HG03139 (cell line): ENCODE measurements at regions not wholly inside any gene's neighbourhood (a gene's known extent, or its start where the extent isn't known, plus 50 kb on each side); places are given as distances from the start of the nearest gene placed in this dataset.

ENCODE experiments used
- ATAC-seq: cut with Tn5 transposase; IDR thresholded peaks from one replicate; pipeline ENCODE4 v1.9.1; 2021; ENCODE audit not compliant: unreplicated experiment

- ATAC-seq = no peak
These were observed 91.2 kb upstream of the ELOVL6 start for GRCh38 chr4:110289601-110290100.

DNA sequence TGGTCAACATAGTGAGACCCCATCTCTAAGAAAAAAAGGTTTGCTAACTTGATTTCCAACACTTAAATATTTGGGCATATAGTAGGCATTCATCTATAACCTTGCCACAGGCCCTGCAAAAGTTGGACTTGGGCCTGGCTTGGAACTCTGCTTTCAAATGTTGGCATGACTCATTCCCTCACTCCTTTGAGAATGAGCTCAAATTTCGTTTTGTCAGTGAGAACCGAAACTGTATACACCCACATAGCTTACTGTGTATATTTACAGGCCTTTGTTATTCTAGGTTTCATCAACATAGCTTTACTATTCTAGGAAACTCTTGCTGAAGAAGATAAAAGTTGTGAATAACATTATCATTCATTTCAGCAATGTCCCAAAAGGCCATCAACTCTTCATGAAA lies 88.7 kb upstream of the ELOVL6 start:
- peak; percentile 100 for ATAC-seq

GRCh38 chr4:110278127-110278526 lies 79.7 kb upstream of the ELOVL6 start:
- ATAC-seq = no peak

DNA sequence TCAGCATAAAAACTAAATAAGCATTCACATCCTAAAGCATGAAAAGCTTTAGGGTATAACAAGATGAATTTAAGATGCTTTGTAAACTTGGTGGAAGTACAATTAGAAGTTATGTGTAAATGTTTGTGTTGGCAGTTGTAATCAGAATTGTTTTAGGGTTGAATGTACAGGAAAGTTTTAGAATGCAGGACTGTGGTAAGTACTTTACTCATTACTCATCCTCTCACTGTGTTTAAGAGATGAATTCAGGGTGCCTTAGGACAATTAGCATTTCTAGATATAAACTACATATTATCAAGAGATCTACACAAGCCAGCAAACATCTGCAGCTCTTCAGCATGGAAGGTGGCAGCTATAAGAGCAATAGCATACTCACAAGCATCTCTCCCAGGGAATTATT lies 77.5 kb upstream of the ELOVL6 start:
- no peak for ATAC-seq

- ATAC-seq = no peak
These were observed 73.6 kb upstream of the ELOVL6 start for GRCh38 chr4:110271986-110272385.

DNA sequence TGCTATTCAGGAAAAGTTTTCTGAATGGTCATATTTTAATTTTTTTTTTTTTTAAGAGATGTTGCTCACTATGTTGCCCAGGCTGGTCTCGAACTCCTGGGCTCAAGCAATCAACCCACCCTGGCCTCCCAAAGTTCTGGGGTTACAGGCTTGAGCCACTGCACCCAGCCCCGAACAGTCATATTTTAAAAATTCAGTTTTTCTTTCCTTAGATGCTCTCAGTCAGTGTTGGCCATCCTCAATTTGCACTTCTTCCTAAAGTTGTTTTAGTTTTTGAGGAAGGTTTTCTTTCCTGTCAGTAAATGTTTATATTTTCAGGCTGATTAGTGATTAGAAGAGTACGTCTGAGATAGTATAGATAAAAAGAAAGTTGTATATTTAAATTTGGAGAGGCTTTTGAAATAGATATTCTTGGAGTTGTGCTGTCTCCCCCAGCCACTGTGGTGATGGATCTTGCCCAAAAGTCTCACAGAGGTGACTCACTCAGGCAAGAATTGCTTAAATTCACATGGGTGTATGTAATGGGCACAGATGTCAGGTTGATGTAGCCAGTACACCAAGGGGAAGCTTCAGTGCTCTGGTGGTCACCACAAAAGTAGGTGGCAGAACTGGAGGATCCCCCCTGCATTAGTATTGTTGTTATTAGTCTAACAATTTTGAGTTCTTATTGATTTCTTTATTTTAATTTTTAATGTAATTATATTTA lies 72.2 kb upstream of the ELOVL6 start:
- no peak for ATAC-seq

DNA sequence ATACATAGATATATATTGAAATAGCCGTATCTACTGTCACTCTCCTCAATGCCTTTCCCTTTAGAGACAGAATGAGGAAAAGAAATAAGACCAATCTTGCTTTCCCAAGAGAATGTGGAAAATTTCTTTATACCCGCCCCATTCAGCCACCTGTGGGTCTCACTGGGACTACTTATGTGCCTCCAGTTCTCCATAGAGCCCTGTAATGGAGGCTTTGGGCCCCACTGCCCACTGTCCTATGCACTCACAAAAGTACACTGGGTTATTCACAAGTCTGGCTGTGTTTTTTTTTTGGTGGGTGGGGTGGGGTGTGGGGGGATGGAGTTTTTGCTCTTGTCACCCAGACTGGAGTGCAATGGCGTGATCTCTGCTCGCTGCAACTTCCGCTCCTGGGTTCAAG lies 70.4 kb upstream of the ELOVL6 start:
- no peak for ATAC-seq

- no peak for ATAC-seq
These were observed 69.9 kb upstream of the ELOVL6 start for GRCh38 chr4:110268352-110268751.

- no peak for ATAC-seq
These were observed 67.7 kb upstream of the ELOVL6 start for GRCh38 chr4:110266136-110266535.

GRCh38 chr4:110265001-110265400 lies 66.6 kb upstream of the ELOVL6 start:
- no peak for ATAC-seq

- no peak for ATAC-seq
These were observed 61.9 kb upstream of the ELOVL6 start for GRCh38 chr4:110260299-110260698.

DNA sequence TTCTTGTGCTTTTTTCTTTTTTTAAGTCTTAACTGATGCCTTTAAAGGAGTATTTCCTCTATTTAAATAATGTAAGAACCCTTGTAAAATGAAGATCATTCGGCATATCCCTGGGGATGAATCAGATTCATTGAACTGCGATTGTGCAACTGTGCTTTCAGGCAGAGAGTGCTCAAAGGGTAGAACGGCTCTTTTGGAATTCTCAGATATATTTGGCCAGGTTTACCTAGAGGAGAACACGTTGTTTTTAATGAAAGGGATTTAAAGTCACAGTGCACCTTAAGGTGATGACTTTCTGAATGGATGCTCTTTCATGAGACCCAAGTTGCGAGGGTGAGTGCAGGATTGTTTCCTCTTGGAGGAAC lies 51.6 kb upstream of the ELOVL6 start:
- ATAC-seq = no peak

DNA sequence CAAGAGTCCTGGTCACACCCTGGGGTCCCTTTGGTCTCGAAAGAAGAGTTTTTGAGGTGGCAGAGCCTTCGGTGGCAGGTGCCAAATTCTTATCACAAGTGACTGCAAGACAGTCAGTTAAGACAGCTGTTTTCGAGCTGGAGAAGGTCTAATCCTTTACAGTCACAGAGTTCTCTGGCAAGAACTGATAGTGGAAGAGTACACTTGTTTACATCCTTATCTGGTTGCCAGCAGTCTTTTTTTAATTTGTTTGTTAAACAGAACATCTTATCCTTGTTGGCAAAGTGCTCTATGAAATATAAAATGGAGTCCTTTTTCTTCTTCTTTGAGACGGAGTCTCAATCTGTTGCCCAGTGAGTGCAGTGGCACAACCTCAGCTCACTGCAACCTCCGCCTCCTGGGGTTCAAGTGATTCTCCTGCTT lies 50.4 kb upstream of the ELOVL6 start:
- no peak for ATAC-seq
